ENCODE measurements at regions not wholly inside any gene's neighbourhood (a gene's known extent, or its start where the extent isn't known, plus 50 kb on each side); places are given as distances from the start of the nearest gene placed in this dataset.

DNA sequence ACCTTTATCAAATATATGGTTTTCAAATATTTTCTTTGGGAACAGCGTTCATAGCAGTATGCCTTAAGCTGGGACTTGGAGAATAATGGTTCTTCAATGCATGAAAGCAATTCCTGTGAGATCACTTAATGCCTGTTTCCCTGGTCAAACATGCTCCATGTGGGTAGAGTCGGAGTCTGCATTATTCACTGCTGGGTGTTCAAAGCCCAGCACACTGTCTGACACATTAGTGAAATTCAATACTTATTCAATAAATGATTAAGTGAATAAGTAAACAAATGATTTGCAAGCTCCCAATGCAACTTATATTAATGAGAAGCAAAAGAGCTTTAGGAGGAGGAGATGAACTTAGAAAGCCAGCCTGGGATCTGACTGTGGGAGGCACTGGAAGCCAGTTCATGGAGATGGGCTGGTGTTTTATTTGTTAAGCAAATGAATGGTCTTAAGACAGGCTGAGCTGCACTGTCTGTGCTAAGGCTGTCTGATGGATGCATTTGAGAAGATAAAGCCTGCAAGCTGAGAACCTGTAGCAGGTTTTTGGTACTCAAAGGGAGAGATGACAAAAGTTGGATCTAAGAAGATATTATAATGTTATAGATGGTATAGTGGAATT is 490.8 kb downstream of the MCTP2 start:
- TF ChIP-seq ZFX (IDR thresholded peaks at IDR 0.05; ENCODE audit: borderline replicate concordance) (no peak), CTCF (IDR thresholded peaks at IDR 0.05) (no peak)

Measured in 22Rv1 (cell line).